ENCODE measurements at regions not wholly inside any gene's neighbourhood (a gene's known extent, or its start where the extent isn't known, plus 50 kb on each side); places are given as distances from the start of the nearest gene placed in this dataset.

DNA sequence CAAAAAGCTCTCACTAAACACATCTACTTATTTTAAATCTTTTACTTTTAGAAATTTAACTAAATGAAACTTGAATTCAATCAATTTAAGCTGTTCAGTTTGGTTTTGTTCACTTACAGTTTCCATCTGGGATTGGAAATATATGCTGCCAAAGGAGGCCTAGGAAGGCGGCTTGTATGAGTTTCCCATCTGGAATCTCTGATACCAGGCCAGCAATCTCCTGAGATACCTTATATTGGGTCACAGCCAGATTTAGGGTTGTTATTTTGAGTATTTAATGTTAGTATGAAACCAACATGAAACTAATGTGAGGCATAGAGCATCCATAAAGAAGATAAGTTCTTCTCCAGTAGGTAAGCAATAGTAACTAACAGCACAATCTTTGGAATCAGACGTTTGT is 94.6 kb downstream of the GMNC start:
- TF ChIP-seq CTCF (conservative IDR thresholded peaks at IDR 0.05 in 1 of 2, IDR thresholded peaks at IDR 0.05 in 1 of 2; ENCODE audit: extremely low read depth in 1 of 2, insufficient read depth in 1 of 2, low read depth in 1 of 2, low read length in 2 of 2): no peak
- no peak for TF ChIP-seq EZH2 (IDR thresholded peaks at IDR 0.05; ENCODE audit: borderline replicate concordance, low read length)
